ENCODE measurements at regions not wholly inside any gene's neighbourhood (a gene's known extent, or its start where the extent isn't known, plus 50 kb on each side); places are given as distances from the start of the nearest gene placed in this dataset.

GRCh38 chrX:7205037-7205577, 57.2 kb upstream of the PUDP start:
- H2AFZ ChIP-seq (ENCODE audit: low read length) = no peak overlapping the region
- no peak overlapping the region for H3K27ac ChIP-seq (ENCODE audit: extremely low read length, insufficient read depth, low read length)
- no peaks in the 10 kb centered on the region for H4K20me1 ChIP-seq (ENCODE audit: insufficient read depth, low read length)
- DNase-seq (ENCODE audit: low spot score) (no peak), ATAC-seq (no peak), FAIRE-seq (no peak)
- no peaks in the 10 kb centered on the region for H3K9me3 ChIP-seq (ENCODE audit: low read length)
- 25% methylated on average over 2 of the region's 2 CpGs for WGBS (ENCODE audit: low lambda C conversion rate)
- CTCF ChIA-PET (ENCODE audit: low intra/inter-chr PET ratio, low total read pairs) = no interaction called here
- POLR2A ChIA-PET = no interaction called here
- no peak overlapping the region for H3K9ac ChIP-seq (ENCODE audit: insufficient read depth, low read depth, low read length)
- no TSS peak for BruUV-seq (replicated peaks)
- H3K27me3 ChIP-seq (ENCODE audit: control insufficient read depth in 1 of 2, insufficient read depth in 2 of 2, low read length in 2 of 2) = no peaks in the 10 kb centered on the region
- no peak for TF ChIP-seq CBX2 (IDR thresholded peaks at IDR 0.05; ENCODE audit: low read depth, low read length)
- no peak for TF ChIP-seq CBX2 (CRISPR knock-in tag; IDR thresholded peaks at IDR 0.05; ENCODE audit: low read depth)
- TF ChIP-seq ZFP91 (CRISPR knock-in tag; IDR thresholded peaks at IDR 0.05; ENCODE audit: borderline replicate concordance) = no peak
- TF ChIP-seq ADNP (CRISPR knock-in tag; IDR thresholded peaks at IDR 0.05) = no peak
- TF ChIP-seq GLI4 (CRISPR knock-in tag; IDR thresholded peaks at IDR 0.05; ENCODE audit: borderline replicate concordance) = no peak
- no peak for TF ChIP-seq GFI1 (CRISPR knock-in tag; IDR thresholded peaks at IDR 0.05; ENCODE audit: borderline replicate concordance)
- no peak for TF ChIP-seq NFKBIZ (CRISPR knock-in tag; IDR thresholded peaks at IDR 0.05)
- TF ChIP-seq BRCA1 (CRISPR knock-in tag; IDR thresholded peaks at IDR 0.05) = no peak
- no peak for TF ChIP-seq FOXA1 (IDR thresholded peaks at IDR 0.05)
- TF ChIP-seq FOXA1 (CRISPR knock-in tag; IDR thresholded peaks at IDR 0.05) = no peak
- no peak for TF ChIP-seq FOXO1 (CRISPR knock-in tag; IDR thresholded peaks at IDR 0.05)
- no peak for TF ChIP-seq ZBTB34 (CRISPR knock-in tag; IDR thresholded peaks at IDR 0.05)
- TF ChIP-seq THYN1 (CRISPR knock-in tag; IDR thresholded peaks at IDR 0.05; ENCODE audit: borderline replicate concordance, low read depth) = no peak
- no peak for TF ChIP-seq ZNF773 (CRISPR knock-in tag; IDR thresholded peaks at IDR 0.05; ENCODE audit: borderline replicate concordance)
- TF ChIP-seq KMT2B (CRISPR knock-in tag; IDR thresholded peaks at IDR 0.05) = no peak
- no peak for TF ChIP-seq HOXD1 (CRISPR knock-in tag; IDR thresholded peaks at IDR 0.05)
- TF ChIP-seq PATZ1 (CRISPR knock-in tag; IDR thresholded peaks at IDR 0.05) = no peak
- no peak for TF ChIP-seq CENPBD1 (CRISPR knock-in tag; IDR thresholded peaks at IDR 0.05; ENCODE audit: borderline replicate concordance, low read depth)
- in situ Hi-C loops (cut with HindIII; ENCODE audit: extremely low pct_ligation_motif_present, low pct_unique_long_range_greater_than_20kb) (no loop called here), intact Hi-C loops (cut with micrococcal nuclease; ENCODE audit: unreplicated experiment) (no loop called here)
- H3K79me2 ChIP-seq (ENCODE audit: insufficient read depth, low read length) = no peaks in the 10 kb centered on the region
- H3K4me2 ChIP-seq (ENCODE audit: low read depth, low read length) = no peak overlapping the region
- no peaks in the 10 kb centered on the region for H3K4me1 ChIP-seq (ENCODE audit: insufficient read depth, low read length)
- H3K36me3 ChIP-seq (replicated peaks in 1 of 2; ENCODE audit: control insufficient read depth in 1 of 2, insufficient read depth in 2 of 2, low read length in 2 of 2) = no peaks in the 10 kb centered on the region
- H3K4me3 ChIP-seq (replicated peaks in 1 of 3; ENCODE audit: insufficient read depth in 1 of 3, low read depth in 2 of 3, low read length in 3 of 3) = no peak overlapping the region

Measured in HepG2 (cell line).